ENCODE measurements at regions not wholly inside any gene's neighbourhood (a gene's known extent, or its start where the extent isn't known, plus 50 kb on each side); places are given as distances from the start of the nearest gene placed in this dataset.

GRCh38 chr3:110393941-110394340 lies 677.7 kb upstream of the NECTIN3 start:
- no peaks in the 10 kb centered on the region for H3K27me3 ChIP-seq
- no peaks in the 10 kb centered on the region for H3K36me3 ChIP-seq
- no peaks in the 10 kb centered on the region for H3K9me3 ChIP-seq
- DNase-seq (ENCODE audit: low spot score), result no peak
- H3K4me3 ChIP-seq, result no peak overlapping the region
- no peak overlapping the region for H3K27ac ChIP-seq
- no peak for TF ChIP-seq CTCF (IDR thresholded peaks at IDR 0.05)
- no peaks in the 10 kb centered on the region for H3K4me1 ChIP-seq

GRCh38 chr3:110397115-110397514 lies 674.5 kb upstream of the NECTIN3 start:
- H3K4me1 ChIP-seq, result no peaks in the 10 kb centered on the region
- H3K9me3 ChIP-seq, result peaks cover 0 to 7% of the 10 kb centered on the region in 2 donors
- H3K27ac ChIP-seq, result no peak overlapping the region
- TF ChIP-seq CTCF (IDR thresholded peaks at IDR 0.05), result no peak
- H3K4me3 ChIP-seq, result no peak overlapping the region
- H3K27me3 ChIP-seq, result no peaks in the 10 kb centered on the region
- H3K36me3 ChIP-seq, result no peaks in the 10 kb centered on the region
- no peak for DNase-seq (ENCODE audit: low spot score)

DNA sequence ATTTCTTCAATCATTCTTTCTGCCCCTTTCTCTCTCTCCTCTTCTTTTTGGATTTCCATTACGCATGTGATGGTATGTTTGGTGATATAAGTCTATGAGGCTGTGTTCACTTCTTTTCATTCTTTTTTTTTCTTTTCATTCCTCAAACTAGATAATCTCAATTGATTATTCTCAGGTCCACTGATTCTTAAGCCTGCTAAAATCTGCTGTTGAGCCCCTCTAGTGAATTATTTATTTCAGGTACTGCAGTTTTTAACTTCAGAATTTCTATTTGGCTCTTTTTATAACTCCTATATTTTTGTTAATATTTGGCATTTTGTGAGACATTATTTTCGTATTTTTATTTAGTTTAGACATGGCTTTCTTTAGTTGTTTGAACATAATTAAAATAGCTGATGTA lies 671.3 kb upstream of the NECTIN3 start:
- no peaks in the 10 kb centered on the region for H3K27me3 ChIP-seq

GRCh38 chr3:110405830-110406585 lies 665.6 kb upstream of the NECTIN3 start:
- no peak for TF ChIP-seq CTCF (IDR thresholded peaks at IDR 0.05)
- H3K27me3 ChIP-seq, result no peaks in the 10 kb centered on the region
- no peak overlapping the region for H3K27ac ChIP-seq
- no peak for DNase-seq (ENCODE audit: low spot score)
- no peak overlapping the region for H3K4me3 ChIP-seq
- no peaks in the 10 kb centered on the region for H3K4me1 ChIP-seq
- no peaks in the 10 kb centered on the region for H3K9me3 ChIP-seq
- no peaks in the 10 kb centered on the region for H3K36me3 ChIP-seq

More for the DNA sequence above, 671.3 kb upstream of the NECTIN3 start:
- no peak for TF ChIP-seq CTCF (IDR thresholded peaks at IDR 0.05)
- H3K4me1 ChIP-seq, result no peaks in the 10 kb centered on the region
- no peak overlapping the region for H3K27ac ChIP-seq
- no peak overlapping the region for H3K4me3 ChIP-seq
- H3K9me3 ChIP-seq, result peaks cover 0 to 7% of the 10 kb centered on the region in 2 donors
- no peaks in the 10 kb centered on the region for H3K36me3 ChIP-seq
- no peak for DNase-seq (ENCODE audit: low spot score)

DNA sequence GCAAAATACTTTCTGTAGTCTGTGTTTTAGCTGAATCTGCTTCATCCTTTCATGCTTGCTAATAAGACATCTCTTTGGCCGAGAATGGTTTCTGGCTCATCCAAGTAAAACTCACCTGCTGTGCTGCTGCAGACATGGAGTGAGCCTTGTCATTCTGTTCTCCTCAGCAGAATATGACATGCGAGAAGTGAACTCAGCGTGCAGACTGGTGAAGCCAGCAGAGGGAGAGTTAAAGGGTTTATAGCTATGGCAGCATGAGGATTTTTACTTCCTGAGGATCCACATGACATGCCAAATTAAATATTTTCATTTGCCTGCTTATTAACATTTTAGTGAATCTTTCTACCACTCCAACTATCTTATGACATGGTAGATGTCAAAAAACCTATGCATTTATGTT lies 658.4 kb upstream of the NECTIN3 start:
- Histone ChIP-seq H3K4me3 (no peak overlapping the region), H3K4me1 (no peaks in the 10 kb centered on the region), H3K27ac (no peak overlapping the region), H3K36me3 (no peaks in the 10 kb centered on the region), H3K9me3 (no peaks in the 10 kb centered on the region), H3K27me3 (no peaks in the 10 kb centered on the region)
- DNase-seq (ENCODE audit: low spot score), result no peak
- TF ChIP-seq CTCF (IDR thresholded peaks at IDR 0.05), result no peak

Measured in right atrium auricular region (tissue), 2 donors.